SK-MEL-5 (cell line): ENCODE measurements at regions not wholly inside any gene's neighbourhood (a gene's known extent, or its start where the extent isn't known, plus 50 kb on each side); places are given as distances from the start of the nearest gene placed in this dataset.
"Not testable (repeated sequence)": the region's sequence is repeated elsewhere in the genome, so short reads cannot be mapped to it uniquely, and the experiment has no call there.

ENCODE experiments used
- DNase-seq: peaks from one replicate; pipeline ENCODE4 v3.0.0-alpha.2; 2016; ENCODE audit warnings: low read depth, low spot score
- in situ Hi-C: cut with HindIII; loops from 2 replicates; pipeline ENCODE4 v1.10.0; 2016; ENCODE audit warnings: low sequenced_read_pairs, high pct_unique_total_duplicates, low pct_unique_long_range_greater_than_20kb

DNA sequence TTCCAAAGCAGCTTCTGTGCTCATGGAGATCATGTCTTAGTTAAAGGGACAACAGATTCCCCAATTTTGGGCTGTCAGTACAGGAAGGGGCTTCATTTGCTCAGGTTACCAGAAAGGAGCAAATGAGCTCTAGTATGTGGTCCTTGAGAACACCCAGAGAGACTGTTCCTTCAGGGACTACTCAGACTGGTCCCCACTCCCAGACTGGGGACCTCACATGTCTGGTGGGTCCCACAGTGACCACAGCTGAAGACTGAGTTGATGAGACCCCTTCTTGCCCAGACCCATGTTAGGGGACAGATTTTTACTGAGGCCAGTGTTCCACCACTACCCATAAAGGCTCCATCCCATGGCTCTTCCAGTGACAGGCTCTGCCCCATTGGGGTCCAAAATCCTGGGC lies 1695.2 kb downstream of the TP53TG3F start:
- in situ Hi-C loops = no loop called here
- DNase-seq = no peak

DNA sequence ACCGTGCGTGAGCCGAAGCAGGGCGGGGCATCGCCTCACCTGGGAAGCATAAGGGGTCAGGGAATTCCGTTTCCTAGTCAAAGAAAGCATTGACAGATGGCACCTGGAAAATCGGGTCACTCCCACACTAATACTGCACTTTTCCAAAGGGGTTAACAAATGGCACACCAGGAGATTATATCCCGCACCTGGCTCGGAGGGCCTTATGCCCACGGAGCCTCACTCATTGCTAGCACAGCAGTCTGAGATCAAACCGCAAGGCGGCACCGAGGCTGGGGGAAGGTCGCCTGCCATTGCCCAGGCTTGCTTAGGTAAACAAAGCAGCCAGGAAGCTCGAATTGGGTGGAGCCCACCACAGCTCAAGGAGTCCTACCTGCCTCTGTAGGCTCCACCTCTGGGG lies 1698.1 kb downstream of the TP53TG3F start:
- DNase-seq, in situ Hi-C loops: not testable (repeated sequence)

DNA sequence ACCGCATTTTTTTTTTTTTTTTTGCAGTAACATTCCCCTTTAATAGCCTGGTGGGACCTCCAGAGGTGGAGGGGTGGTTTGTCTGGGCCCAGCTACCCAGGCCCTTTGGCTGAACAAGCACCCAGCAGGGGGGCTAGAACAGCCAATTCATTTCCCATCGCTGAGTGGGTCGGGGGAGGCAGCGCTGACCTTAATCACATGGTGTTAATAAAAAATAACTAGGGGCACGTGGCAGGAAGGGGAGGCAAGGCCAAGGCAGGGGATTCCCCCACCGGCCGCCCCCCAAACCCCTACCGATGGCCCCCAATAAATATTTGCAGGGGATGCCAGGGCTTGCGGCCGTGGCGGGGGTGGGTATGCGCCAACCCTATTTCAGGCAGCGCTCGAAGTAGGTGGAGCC lies 1709.9 kb downstream of the TP53TG3F start:
- in situ Hi-C loops, DNase-seq: not testable (repeated sequence)

GRCh38 chr16:35170061-35170460 lies 1710.6 kb downstream of the TP53TG3F start:
- in situ Hi-C loops, DNase-seq: not testable (repeated sequence)

DNA sequence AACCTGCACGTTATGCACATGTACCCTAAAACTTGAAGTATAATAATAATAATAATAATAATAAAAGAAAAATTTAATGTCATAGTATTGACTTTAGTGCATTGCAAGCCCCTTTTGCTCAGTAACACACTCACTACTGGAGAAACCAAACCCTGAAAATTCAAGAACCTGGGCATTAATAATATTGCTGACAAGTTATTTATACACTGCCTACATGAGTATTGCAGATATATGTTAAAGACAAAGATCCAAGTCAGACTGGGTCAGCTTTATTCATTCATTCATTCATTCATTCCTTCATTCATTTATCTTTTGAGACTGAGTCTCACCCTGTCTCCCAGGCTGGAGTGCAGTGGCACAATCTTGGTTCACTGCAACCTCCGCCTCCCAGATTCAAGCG lies 1711.2 kb downstream of the TP53TG3F start:
- in situ Hi-C loops = no loop called here
- DNase-seq = no peak

DNA sequence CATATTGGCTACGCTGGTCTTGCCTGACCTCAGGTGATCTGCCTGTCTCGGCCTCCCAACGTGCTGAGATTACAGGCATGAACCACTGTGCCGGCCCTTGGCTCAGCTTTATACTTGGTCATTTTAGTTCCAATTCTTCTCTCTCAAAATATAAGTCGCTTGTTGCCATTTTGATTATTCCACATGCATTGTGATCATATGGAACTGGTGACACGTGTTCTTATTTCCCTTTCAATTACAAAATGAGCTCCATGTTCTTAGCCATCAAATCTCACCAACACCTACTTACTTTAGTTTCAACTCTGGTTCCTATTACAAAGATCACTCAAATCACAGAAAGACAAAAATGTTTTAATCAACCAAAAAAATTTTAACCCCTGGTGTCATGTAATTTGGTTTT lies 1711.7 kb downstream of the TP53TG3F start:
- in situ Hi-C loops = no loop called here
- DNase-seq = no peak

DNA sequence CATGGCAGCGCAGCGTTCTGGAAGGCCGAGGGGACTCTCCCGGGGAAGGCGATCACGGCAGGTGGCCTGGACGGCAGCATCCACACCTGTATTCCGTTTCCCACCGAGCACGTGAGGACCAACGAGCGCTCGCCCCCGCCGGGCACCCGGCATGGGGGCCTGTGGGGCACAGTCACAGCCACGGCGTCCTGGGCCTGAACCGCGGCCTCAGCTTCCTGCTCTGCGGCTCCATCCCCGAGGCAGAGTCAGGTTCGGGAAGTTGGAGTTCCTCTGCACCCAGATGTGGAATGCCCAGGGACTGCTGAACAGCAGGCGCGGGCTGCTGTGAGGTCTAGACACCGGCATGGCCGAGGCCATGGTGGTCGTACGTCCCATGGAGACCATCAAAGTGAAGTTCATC lies 1713.9 kb downstream of the TP53TG3F start:
- in situ Hi-C loops = no loop called here
- DNase-seq = no peak

DNA sequence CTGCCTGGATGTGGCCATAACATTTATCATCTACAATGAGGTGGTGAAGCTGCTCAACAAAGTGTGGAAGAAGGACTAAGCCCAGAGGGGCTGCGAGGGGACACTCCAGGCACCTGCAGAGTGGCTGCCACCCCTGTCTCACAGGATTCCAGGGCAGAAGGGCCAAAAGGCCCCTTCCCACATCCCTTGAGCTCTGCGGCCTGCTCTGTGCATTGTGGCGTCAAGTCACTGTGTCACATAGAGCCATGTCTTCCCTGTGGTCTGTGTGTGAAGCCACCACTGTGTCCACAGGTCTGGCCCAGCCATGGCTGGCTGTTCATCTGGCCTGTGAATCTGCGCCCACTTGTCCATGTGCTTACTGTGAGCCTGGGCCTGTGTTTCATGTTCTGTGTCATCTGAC lies 1714.6 kb downstream of the TP53TG3F start:
- DNase-seq = no peak
- in situ Hi-C loops = no loop called here

GRCh38 chr16:35176449-35176848 lies 1717.0 kb downstream of the TP53TG3F start:
- in situ Hi-C loops = no loop called here
- no peak for DNase-seq

- DNase-seq = no peak
- in situ Hi-C loops = no loop called here
These were observed 1718.4 kb downstream of the TP53TG3F start for GRCh38 chr16:35177851-35178250.

- no peak for DNase-seq
- in situ Hi-C loops = no loop called here
These were observed 1721.6 kb downstream of the TP53TG3F start for GRCh38 chr16:35180970-35181369.

DNA sequence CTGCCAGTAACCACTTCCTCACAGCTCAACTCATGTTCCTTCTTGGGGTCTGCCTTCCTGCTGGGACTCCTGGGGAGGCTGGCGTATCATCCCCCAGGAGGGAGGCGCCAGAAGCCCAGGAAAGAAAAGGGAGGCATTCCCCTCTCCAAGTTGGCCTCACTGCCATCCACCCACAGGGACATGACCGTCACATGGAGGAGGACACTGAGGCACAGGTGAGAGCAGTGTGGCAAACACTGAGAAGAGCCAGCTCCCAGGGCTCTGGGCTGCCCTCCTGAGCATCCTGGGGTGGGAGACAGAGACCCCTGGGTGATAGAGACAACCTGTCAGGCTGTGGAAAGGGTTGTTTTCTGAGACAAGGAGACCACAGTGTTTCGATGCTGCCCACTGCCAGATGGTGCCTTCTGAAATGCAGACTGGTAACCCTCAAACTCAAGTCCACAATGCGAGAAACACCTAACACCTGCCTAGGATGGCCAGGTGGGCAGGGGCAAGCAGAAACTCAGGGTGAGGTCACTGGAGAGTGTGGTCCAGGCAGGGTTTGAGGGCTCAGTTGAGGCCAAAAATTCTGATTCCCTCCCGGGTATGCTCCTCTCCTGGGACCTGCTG lies 1722.1 kb downstream of the TP53TG3F start:
- no peak for DNase-seq
- in situ Hi-C loops = no loop called here

DNA sequence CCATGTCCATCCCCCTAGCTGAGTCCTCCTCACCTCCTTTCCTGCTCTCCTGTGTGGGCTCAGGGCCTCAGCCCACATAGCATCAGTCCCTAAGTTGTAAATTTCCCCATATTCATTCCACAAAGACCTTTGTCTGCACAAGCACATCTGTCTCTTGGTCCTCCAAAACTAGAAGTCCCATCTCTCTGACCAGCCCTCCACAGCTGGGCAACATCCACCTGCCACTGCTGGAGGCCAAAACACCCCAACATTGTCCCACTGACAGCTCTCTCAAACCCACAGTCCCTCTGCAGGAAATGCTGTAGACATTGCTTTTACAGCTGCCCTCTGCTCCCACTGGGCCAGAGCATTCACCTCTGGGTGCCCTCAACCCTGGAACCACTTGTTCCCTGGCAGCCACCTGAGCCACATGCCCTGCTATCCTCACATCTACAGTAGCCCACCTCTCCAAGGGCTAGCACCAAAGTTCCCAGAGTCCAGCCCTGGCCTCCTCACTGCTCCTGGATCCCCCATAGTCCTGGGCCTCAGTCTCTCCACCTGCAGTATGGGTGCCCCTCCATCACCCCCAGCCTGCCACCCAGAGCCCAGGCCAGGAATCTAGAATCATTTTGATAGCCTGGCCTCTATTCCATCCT lies 1722.7 kb downstream of the TP53TG3F start:
- DNase-seq = no peak
- in situ Hi-C loops = no loop called here

DNA sequence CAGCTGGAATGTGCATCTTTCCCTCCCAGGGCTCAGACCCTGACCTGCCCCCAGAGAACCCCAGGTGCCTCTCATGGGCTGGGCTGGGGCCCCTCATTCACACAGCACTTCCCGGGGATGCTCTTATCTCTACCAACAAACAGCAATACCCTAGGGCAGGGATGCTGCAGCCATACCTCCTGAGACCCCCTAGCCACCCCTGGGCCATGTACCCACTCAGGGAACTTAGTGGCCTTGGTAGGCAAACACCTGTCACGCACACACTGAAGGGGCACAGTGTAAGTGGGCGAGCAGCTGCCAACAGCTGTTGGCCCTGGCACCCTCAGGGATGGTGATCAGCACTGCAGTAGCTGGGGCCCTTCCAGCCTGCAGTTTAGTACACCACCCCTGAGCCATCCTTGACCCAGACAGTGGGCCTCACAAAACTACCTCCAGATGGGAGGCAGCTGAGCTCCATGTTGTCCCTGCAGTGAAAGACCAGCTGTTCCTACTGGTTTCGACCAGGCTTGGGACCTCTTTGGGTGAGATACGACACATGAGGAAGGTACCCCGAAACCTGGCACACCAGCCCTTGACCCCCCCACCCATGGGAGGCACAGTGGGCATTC lies 1723.6 kb downstream of the TP53TG3F start:
- in situ Hi-C loops = no loop called here

DNA sequence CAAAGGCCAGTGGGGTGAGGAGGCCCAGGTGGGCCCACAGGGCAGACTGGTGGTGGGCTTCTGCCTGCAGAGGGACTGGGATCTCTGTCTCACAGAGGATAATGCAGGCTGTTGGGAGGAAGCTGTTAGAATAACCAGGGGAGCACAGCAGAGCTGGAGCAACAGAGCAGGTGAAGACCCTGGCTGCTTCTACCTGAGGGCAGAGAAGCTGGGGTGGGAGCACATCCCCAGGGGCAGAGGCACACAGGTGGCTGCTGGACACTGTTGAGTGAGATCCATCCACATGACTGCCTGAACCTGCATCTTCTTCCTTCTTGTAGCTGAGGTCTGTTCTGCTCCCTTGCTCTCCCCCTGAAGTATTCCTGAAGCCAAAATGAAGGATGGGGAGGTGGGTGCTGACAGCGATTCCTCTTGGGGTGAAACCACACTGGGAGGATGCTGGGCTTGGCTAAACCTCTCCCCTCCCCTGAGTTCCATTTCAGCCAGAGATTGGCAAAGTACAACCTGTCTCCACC lies 1725.0 kb downstream of the TP53TG3F start:
- DNase-seq = no peak
- in situ Hi-C loops = no loop called here

More for the DNA sequence above, 1723.6 kb downstream of the TP53TG3F start:
- DNase-seq = no peak

GRCh38 chr16:35185366-35186044 lies 1726.1 kb downstream of the TP53TG3F start:
- in situ Hi-C loops = no loop called here
- DNase-seq = no peak

- in situ Hi-C loops = no loop called here
- no peak for DNase-seq
These were observed 1726.8 kb downstream of the TP53TG3F start for GRCh38 chr16:35186045-35186759.

- in situ Hi-C loops = no loop called here
- no peak for DNase-seq
These were observed 1728.3 kb downstream of the TP53TG3F start for GRCh38 chr16:35187665-35188225.
